GM12878 (cell line): ENCODE measurements at regions not wholly inside any gene's neighbourhood (a gene's known extent, or its start where the extent isn't known, plus 50 kb on each side); places are given as distances from the start of the nearest gene placed in this dataset.

Experiments
- ATAC-seq: fragments of 200-7000 bp; cut with Tn5 transposase; 3 replicates; pipeline ENCODE4 v1.9.1; 2020; ENCODE audit warnings: mild to moderate bottlenecking, moderate library complexity
- BruUV-seq: library from RNA; stranded (reverse); fragments of 400-500 nt; replicated peaks from 2 replicates; lab custom pipeline; 2021; lab: Mats Ljungman, UMichigan
- CTCF ChIA-PET: fragments of 300-600 bp; sonication (Branson Sonifier 250); formaldehyde crosslinking; extraction: SDS; loops from one replicate; lab custom pipeline; 2021; ENCODE audit warnings: inconsistent platforms; lab: Yijun Ruan, JAX
- POLR2A ChIA-PET: fragments of 350-600 bp; formaldehyde crosslinking; extraction: SDS; loops from one replicate; lab custom pipeline; 2021; ENCODE audit warnings: inconsistent platforms; lab: Charles Lee
- RAD21 ChIA-PET: fragments of 300-600 bp; sonication (Branson Sonifier 250); formaldehyde crosslinking; loops from one replicate; lab custom pipeline; 2023; ENCODE audit warnings: antibody characterized with exemption; ENCODE audit not compliant: unreplicated experiment; lab: Charles Lee
- SMC1A ChIA-PET: fragments of 300-600 bp; sonication (Branson Sonifier 250); formaldehyde crosslinking; loops from one replicate; lab custom pipeline; 2023; ENCODE audit not compliant: unreplicated experiment, uncharacterized antibody; lab: Charles Lee
- DNase-seq: peaks from one replicate; pipeline ENCODE4 v3.0.0-alpha.2; 2011; ENCODE audit warnings: low read depth, low spot score
- FAIRE-seq: peaks from 3 replicates; lab custom pipeline; 2011; peaks lifted over from hg19 to GRCh38; lab: Jason Lieb, UNC
- H2AFZ ChIP-seq: 2 replicates; pipeline ENCODE4 v1.6.0; 2011; ENCODE audit warnings: low read depth, low read length, control low read depth; ENCODE audit not compliant: control insufficient read depth
- H3K27ac ChIP-seq: 2 replicates; pipeline ENCODE4 v1.5.1; 2011; ENCODE audit warnings: control low read depth; ENCODE audit not compliant: control insufficient read depth, insufficient read depth
- H3K27me3 ChIP-seq, 2 experiments: replicated peaks in 1 of 2; 2 replicates each; pipeline versions ENCODE4 v1.6.0 to v1.6.1; 2011; ENCODE audit warnings: low read length in 1 of 2; ENCODE audit not compliant: control insufficient read depth in 2 of 2, insufficient read depth in 2 of 2
- H3K36me3 ChIP-seq, 2 experiments: 2 replicates each; pipeline ENCODE4 v1.5.1; 2011; ENCODE audit warnings: low read length in 1 of 2; ENCODE audit not compliant: control insufficient read depth in 2 of 2, insufficient read depth in 2 of 2
- H3K4me1 ChIP-seq: 2 replicates; pipeline ENCODE4 v1.6.1; 2011; ENCODE audit warnings: mild to moderate bottlenecking, low read length, moderate library complexity, mixed read lengths; ENCODE audit not compliant: control insufficient read depth, insufficient read depth
- H3K4me2 ChIP-seq: 2 replicates; pipeline ENCODE4 v1.6.0; 2011; ENCODE audit warnings: control low read depth; ENCODE audit not compliant: control insufficient read depth, insufficient read depth
- H3K4me3 ChIP-seq: fragments of 200-600 bp; sonication (generic); 2 replicates; pipeline ENCODE4 v1.5.1; 2016
- H3K79me2 ChIP-seq: 2 replicates; pipeline ENCODE4 v1.6.0; 2011; ENCODE audit warnings: low read length; ENCODE audit not compliant: control insufficient read depth, insufficient read depth
- H3K9ac ChIP-seq: 2 replicates; pipeline ENCODE4 v1.8.0; 2011; ENCODE audit warnings: low read length, control low read depth, mixed read lengths; ENCODE audit not compliant: control insufficient read depth, insufficient read depth
- H3K9me3 ChIP-seq: replicated peaks from 3 replicates; pipeline ENCODE4 v1.5.1; 2011; ENCODE audit warnings: mild to moderate bottlenecking, low read length; ENCODE audit not compliant: control insufficient read depth, insufficient read depth
- H4K20me1 ChIP-seq: 2 replicates; pipeline ENCODE4 v1.6.0; 2011; ENCODE audit not compliant: control insufficient read depth, insufficient read depth
- CEBPB ChIP-seq, 2 experiments: fragments of 150-350 bp in 1 of 2; IDR thresholded peaks; 2 replicates each; pipeline ENCODE4 v1.6.1; 2012 to 2014; ENCODE audit warnings: low read depth in 2 of 2, low read length in 2 of 2, borderline replicate concordance in 1 of 2, inconsistent platforms in 1 of 2
- IKZF2 ChIP-seq, 2 experiments: fragments of 450-650 bp; IDR thresholded peaks; 2 replicates each; pipeline ENCODE4 v1.6.1; 2017; ENCODE audit warnings: mild to moderate bottlenecking in 2 of 2, moderate library complexity in 2 of 2
- KDM1A ChIP-seq: fragments of 200-600 bp; sonication (generic); IDR thresholded peaks from 2 replicates; pipeline ENCODE4 v1.6.1; 2016; ENCODE audit warnings: borderline replicate concordance
- MYB ChIP-seq: fragments of 150-350 bp; IDR thresholded peaks from 2 replicates; pipeline ENCODE4 v1.6.1; 2014; ENCODE audit warnings: mild to moderate bottlenecking, low read depth, low read length, borderline replicate concordance
- POLR2A ChIP-seq: IDR thresholded peaks from 2 replicates; pipeline ENCODE4 v1.6.1; 2011; ENCODE audit warnings: low read depth, mild to moderate bottlenecking, low read length
- RELA ChIP-seq: fragments of 450-650 bp; IDR thresholded peaks from 2 replicates; pipeline ENCODE4 v1.8.0; 2014; ENCODE audit warnings: borderline replicate concordance; ENCODE audit not compliant: partially characterized antibody
- SUPT20H ChIP-seq: IDR thresholded peaks from 2 replicates; pipeline ENCODE4 v1.6.1; 2011; ENCODE audit warnings: low read depth, mild to moderate bottlenecking, low read length, moderate library complexity, borderline replicate concordance; ENCODE audit not compliant: control insufficient read depth
- SUZ12 ChIP-seq: fragments of 200-600 bp; sonication (generic); IDR thresholded peaks from one replicate; pipeline ENCODE4 v1.6.1; 2018; ENCODE audit warnings: antibody characterized with exemption, mild to moderate bottlenecking; ENCODE audit not compliant: unreplicated experiment
- ZBED1 ChIP-seq: IDR thresholded peaks from 2 replicates; pipeline ENCODE4 v1.6.1; 2016; ENCODE audit warnings: borderline replicate concordance
- whole genome bisulfite sequencing: methylation state at CpG from one replicate; pipeline ENCODE4 v1.1.6; 2016; ENCODE audit warnings: low lambda C conversion rate; ENCODE audit not compliant: insufficient replicate concordance, insufficient coverage; ENCODE audit errors: missing lambda C conversion rate; 5-methylcytosine and 5-hydroxymethylcytosine counted together
- in situ Hi-C: fragments of 300-500 bp; cut with MboI; formaldehyde crosslinking; loops from 9 replicates; pipeline ENCODE4 v1.14.3; 2018; ENCODE audit warnings: mixed read lengths
- intact Hi-C: fragments of 100-400 bp; cut with micrococcal nuclease; formaldehyde crosslinking; loops from one replicate; pipeline ENCODE4 v1.14.2; 2022; ENCODE audit not compliant: unreplicated experiment
- TF ChIP-seq, protein P1 (sequence below), 3 experiments: IDR thresholded peaks in 2 of 3; conservative IDR thresholded peaks in 1 of 3; 2 replicates each; pipeline ENCODE4 v1.5.1; 2011; ENCODE audit warnings: low read depth in 3 of 3, low read length in 3 of 3, mild to moderate bottlenecking in 3 of 3, control low read depth in 2 of 3, moderate library complexity in 2 of 3, inconsistent platforms in 1 of 3, mixed read lengths in 1 of 3; ENCODE audit not compliant: control insufficient read depth in 2 of 3, insufficient read depth in 1 of 3; ENCODE audit errors: extremely low read depth in 1 of 3
- TF ChIP-seq, protein P2 (sequence below): fragments of 450-650 bp; IDR thresholded peaks from 2 replicates; pipeline ENCODE4 v1.6.1; 2016; ENCODE audit warnings: mild to moderate bottlenecking
- TF ChIP-seq, protein P3 (sequence below): fragments of 450-650 bp; formaldehyde crosslinking; IDR thresholded peaks from 2 replicates; pipeline ENCODE4 v1.5.0; 2022; ENCODE audit warnings: mild to moderate bottlenecking, missing genetic modification characterization
- TF ChIP-seq, protein P4 (sequence below): fragments of 450-650 bp; formaldehyde crosslinking; IDR thresholded peaks from 2 replicates; pipeline ENCODE4 v1.4.0; 2020; ENCODE audit warnings: mild to moderate bottlenecking, moderate library complexity

DNA sequence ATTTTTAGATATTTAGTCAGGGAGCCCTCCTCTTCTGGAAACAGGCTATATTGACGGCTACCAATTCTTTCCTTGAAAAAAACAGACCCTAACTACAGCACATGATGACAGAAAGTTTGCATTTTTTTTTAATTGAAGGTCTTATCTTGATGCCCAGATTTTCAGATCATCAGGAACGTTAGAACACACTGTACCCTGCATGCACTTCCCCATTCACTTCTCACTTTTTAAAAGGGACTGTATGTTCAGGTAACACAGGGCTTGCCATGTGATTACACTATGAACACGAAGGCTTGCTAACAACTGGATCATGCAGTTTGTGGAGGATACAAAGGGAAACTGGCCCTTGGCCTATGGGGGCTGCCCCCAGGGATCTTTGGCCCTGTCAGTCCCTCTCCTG, 92.6 kb downstream of the RPS29 start:
- no peak for DNase-seq
- ChIA-PET RAD21 (interaction anchor here (1.2 kb wide), 1 partner anchor 32 kb away, joined by 4 read pairs; no protein-coding TSS in a partner anchor), CTCF (no interaction called here), POLR2A (no interaction called here), SMC1A (no interaction called here)
- Histone ChIP-seq H3K36me3 (no peaks in the 10 kb centered on the region), H3K79me2 (no peaks in the 10 kb centered on the region), H3K27me3 (no peaks in the 10 kb centered on the region; a peak in 1 of 4 replicates), H3K4me3 (no peak overlapping the region), H3K9ac (no peak overlapping the region), H3K9me3 (no peaks in the 10 kb centered on the region), H2AFZ (no peak overlapping the region), H3K4me1 (no peaks in the 10 kb centered on the region), H4K20me1 (no peaks in the 10 kb centered on the region), H3K4me2 (no peak overlapping the region), H3K27ac (no peak overlapping the region)
- no peak for FAIRE-seq
- 2% methylated on average over 3 of the region's 3 CpGs for WGBS
- intact Hi-C loops (no loop called here), in situ Hi-C loops (no loop called here)
- TF ChIP-seq CEBPB (IDR thresholded peaks at IDR 0.05; ENCODE audit: borderline replicate concordance in 1 of 2, low read depth in 2 of 2, low read length in 2 of 2), result no peak
- no peak for TF ChIP-seq SUPT20H
- TF ChIP-seq RELA, result no peak
- no peak for TF ChIP-seq ZBED1
- TF ChIP-seq, protein P1, sequence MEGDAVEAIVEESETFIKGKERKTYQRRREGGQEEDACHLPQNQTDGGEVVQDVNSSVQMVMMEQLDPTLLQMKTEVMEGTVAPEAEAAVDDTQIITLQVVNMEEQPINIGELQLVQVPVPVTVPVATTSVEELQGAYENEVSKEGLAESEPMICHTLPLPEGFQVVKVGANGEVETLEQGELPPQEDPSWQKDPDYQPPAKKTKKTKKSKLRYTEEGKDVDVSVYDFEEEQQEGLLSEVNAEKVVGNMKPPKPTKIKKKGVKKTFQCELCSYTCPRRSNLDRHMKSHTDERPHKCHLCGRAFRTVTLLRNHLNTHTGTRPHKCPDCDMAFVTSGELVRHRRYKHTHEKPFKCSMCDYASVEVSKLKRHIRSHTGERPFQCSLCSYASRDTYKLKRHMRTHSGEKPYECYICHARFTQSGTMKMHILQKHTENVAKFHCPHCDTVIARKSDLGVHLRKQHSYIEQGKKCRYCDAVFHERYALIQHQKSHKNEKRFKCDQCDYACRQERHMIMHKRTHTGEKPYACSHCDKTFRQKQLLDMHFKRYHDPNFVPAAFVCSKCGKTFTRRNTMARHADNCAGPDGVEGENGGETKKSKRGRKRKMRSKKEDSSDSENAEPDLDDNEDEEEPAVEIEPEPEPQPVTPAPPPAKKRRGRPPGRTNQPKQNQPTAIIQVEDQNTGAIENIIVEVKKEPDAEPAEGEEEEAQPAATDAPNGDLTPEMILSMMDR (IDR thresholded peaks at IDR 0.05 in 2 of 3, conservative IDR thresholded peaks at IDR 0.05 in 1 of 3; ENCODE audit: control insufficient read depth in 2 of 3, extremely low read depth in 1 of 3, insufficient read depth in 1 of 3, low read depth in 3 of 3, low read length in 3 of 3), result no peak
- no peak for TF ChIP-seq KDM1A
- TF ChIP-seq, protein P2, sequence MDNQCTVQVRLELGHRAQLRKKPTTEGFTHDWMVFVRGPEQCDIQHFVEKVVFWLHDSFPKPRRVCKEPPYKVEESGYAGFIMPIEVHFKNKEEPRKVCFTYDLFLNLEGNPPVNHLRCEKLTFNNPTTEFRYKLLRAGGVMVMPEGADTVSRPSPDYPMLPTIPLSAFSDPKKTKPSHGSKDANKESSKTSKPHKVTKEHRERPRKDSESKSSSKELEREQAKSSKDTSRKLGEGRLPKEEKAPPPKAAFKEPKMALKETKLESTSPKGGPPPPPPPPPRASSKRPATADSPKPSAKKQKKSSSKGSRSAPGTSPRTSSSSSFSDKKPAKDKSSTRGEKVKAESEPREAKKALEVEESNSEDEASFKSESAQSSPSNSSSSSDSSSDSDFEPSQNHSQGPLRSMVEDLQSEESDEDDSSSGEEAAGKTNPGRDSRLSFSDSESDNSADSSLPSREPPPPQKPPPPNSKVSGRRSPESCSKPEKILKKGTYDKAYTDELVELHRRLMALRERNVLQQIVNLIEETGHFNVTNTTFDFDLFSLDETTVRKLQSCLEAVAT, result no peak
- TF ChIP-seq, protein P3, sequence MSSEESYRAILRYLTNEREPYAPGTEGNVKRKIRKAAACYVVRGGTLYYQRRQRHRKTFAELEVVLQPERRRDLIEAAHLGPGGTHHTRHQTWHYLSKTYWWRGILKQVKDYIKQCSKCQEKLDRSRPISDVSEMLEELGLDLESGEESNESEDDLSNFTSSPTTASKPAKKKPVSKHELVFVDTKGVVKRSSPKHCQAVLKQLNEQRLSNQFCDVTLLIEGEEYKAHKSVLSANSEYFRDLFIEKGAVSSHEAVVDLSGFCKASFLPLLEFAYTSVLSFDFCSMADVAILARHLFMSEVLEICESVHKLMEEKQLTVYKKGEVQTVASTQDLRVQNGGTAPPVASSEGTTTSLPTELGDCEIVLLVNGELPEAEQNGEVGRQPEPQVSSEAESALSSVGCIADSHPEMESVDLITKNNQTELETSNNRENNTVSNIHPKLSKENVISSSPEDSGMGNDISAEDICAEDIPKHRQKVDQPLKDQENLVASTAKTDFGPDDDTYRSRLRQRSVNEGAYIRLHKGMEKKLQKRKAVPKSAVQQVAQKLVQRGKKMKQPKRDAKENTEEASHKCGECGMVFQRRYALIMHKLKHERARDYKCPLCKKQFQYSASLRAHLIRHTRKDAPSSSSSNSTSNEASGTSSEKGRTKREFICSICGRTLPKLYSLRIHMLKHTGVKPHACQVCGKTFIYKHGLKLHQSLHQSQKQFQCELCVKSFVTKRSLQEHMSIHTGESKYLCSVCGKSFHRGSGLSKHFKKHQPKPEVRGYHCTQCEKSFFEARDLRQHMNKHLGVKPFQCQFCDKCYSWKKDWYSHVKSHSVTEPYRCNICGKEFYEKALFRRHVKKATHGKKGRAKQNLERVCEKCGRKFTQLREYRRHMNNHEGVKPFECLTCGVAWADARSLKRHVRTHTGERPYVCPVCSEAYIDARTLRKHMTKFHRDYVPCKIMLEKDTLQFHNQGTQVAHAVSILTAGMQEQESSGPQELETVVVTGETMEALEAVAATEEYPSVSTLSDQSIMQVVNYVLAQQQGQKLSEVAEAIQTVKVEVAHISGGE (CRISPR knock-in tag), result no peak
- no peak for TF ChIP-seq MYB
- TF ChIP-seq IKZF2 (IDR thresholded peaks at IDR 0.05), result no peak
- TF ChIP-seq POLR2A, result no peak
- TF ChIP-seq SUZ12, result no peak
- TF ChIP-seq, protein P4, sequence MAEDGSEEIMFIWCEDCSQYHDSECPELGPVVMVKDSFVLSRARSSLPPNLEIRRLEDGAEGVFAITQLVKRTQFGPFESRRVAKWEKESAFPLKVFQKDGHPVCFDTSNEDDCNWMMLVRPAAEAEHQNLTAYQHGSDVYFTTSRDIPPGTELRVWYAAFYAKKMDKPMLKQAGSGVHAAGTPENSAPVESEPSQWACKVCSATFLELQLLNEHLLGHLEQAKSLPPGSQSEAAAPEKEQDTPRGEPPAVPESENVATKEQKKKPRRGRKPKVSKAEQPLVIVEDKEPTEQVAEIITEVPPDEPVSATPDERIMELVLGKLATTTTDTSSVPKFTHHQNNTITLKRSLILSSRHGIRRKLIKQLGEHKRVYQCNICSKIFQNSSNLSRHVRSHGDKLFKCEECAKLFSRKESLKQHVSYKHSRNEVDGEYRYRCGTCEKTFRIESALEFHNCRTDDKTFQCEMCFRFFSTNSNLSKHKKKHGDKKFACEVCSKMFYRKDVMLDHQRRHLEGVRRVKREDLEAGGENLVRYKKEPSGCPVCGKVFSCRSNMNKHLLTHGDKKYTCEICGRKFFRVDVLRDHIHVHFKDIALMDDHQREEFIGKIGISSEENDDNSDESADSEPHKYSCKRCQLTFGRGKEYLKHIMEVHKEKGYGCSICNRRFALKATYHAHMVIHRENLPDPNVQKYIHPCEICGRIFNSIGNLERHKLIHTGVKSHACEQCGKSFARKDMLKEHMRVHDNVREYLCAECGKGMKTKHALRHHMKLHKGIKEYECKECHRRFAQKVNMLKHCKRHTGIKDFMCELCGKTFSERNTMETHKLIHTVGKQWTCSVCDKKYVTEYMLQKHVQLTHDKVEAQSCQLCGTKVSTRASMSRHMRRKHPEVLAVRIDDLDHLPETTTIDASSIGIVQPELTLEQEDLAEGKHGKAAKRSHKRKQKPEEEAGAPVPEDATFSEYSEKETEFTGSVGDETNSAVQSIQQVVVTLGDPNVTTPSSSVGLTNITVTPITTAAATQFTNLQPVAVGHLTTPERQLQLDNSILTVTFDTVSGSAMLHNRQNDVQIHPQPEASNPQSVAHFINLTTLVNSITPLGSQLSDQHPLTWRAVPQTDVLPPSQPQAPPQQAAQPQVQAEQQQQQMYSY (CRISPR knock-in tag), result no peak
- no peak for ATAC-seq
- BruUV-seq, result no TSS peak
